DOHH2 (cell line): ENCODE measurements at regions not wholly inside any gene's neighbourhood (a gene's known extent, or its start where the extent isn't known, plus 50 kb on each side); places are given as distances from the start of the nearest gene placed in this dataset.

Experiments used
- H3F3A ChIP-seq: fragments of 200-600 bp; sonication (generic), shearing (Covaris generic); 2 replicates; pipeline ENCODE4 v1.6.0; 2016; ENCODE audit warnings: antibody characterized with exemption, mild to moderate bottlenecking; ENCODE audit not compliant: control insufficient read depth, insufficient read depth
- H3K27ac ChIP-seq: fragments of 200-600 bp; sonication (generic); 2 replicates; pipeline ENCODE4 v1.5.1; 2014; ENCODE audit warnings: low read depth, mild to moderate bottlenecking, low read length, moderate library complexity
- H3K27me3 ChIP-seq: fragments of 200-600 bp; sonication (generic); 2 replicates; pipeline ENCODE4 v1.6.1; 2014; ENCODE audit warnings: mild to moderate bottlenecking, low read length, mixed read lengths; ENCODE audit not compliant: control insufficient read depth
- H3K36me3 ChIP-seq: fragments of 200-600 bp; sonication (generic); 2 replicates; pipeline ENCODE4 v1.6.1; 2014; ENCODE audit warnings: mild to moderate bottlenecking, low read length, moderate library complexity, mixed read lengths; ENCODE audit not compliant: control insufficient read depth
- H3K4me1 ChIP-seq: fragments of 200-600 bp; sonication (generic); 2 replicates; pipeline ENCODE4 v1.6.1; 2014; ENCODE audit warnings: mild to moderate bottlenecking, low read length, mixed read lengths; ENCODE audit not compliant: control insufficient read depth
- H3K4me2 ChIP-seq: fragments of 200-600 bp; sonication (generic); 2 replicates; pipeline ENCODE4 v1.6.0; 2014; ENCODE audit warnings: mild to moderate bottlenecking, low read length, moderate library complexity
- H3K4me3 ChIP-seq: fragments of 200-600 bp; sonication (generic); 2 replicates; pipeline ENCODE4 v1.5.1; 2014; ENCODE audit warnings: mild to moderate bottlenecking, low read length, mixed read lengths
- H3K79me2 ChIP-seq: fragments of 200-600 bp; sonication (generic); 2 replicates; pipeline ENCODE4 v1.6.1; 2014; ENCODE audit warnings: mild to moderate bottlenecking, low read length, mixed read lengths; ENCODE audit not compliant: control insufficient read depth
- H3K9me2 ChIP-seq: fragments of 200-600 bp; sonication (generic); replicated peaks from 2 replicates; pipeline ENCODE4 v1.6.1; 2014; ENCODE audit warnings: mild to moderate bottlenecking, low read length, mixed read lengths; ENCODE audit not compliant: control insufficient read depth
- H3K9me3 ChIP-seq: fragments of 200-600 bp; sonication (generic); 2 replicates; pipeline ENCODE4 v1.6.1; 2014; ENCODE audit warnings: antibody characterized with exemption, low read length, mixed read lengths; ENCODE audit not compliant: control insufficient read depth, insufficient read depth
- H4K20me1 ChIP-seq: fragments of 200-600 bp; sonication (generic); 2 replicates; pipeline ENCODE4 v1.6.0; 2014; ENCODE audit warnings: low read depth, mild to moderate bottlenecking, antibody characterized with exemption, low read length, moderate library complexity; ENCODE audit not compliant: control insufficient read depth, insufficient read depth
- CTCF ChIP-seq: fragments of 200-600 bp; sonication (generic); IDR thresholded peaks from one replicate; pipeline ENCODE4 v1.5.1; 2014; ENCODE audit warnings: antibody characterized with exemption, mild to moderate bottlenecking, low read depth, low read length; ENCODE audit not compliant: poor library complexity, severe bottlenecking
- EZH2phosphoT487 ChIP-seq: fragments of 200-600 bp; sonication (generic); IDR thresholded peaks from 2 replicates; pipeline ENCODE4 v1.6.1; 2017; ENCODE audit warnings: borderline replicate concordance, mild to moderate bottlenecking, antibody characterized with exemption, low read length, moderate library complexity, mixed read lengths

GRCh38 chr10:89134963-89135362 is 72.2 kb downstream of the CH25H start:
- TF ChIP-seq EZH2phosphoT487 (no peak), CTCF (no peak)
- peaks cover 7% of the 10 kb centered on the region for H3K4me1 ChIP-seq
- no peaks in the 10 kb centered on the region for H4K20me1 ChIP-seq
- no peaks in the 10 kb centered on the region for H3K9me3 ChIP-seq
- no peaks in the 10 kb centered on the region for H3F3A ChIP-seq
- H3K79me2 ChIP-seq: no peaks in the 10 kb centered on the region
- no peak overlapping the region for H3K4me3 ChIP-seq
- no peaks in the 10 kb centered on the region for H3K9me2 ChIP-seq
- H3K27me3 ChIP-seq: no peaks in the 10 kb centered on the region
- H3K27ac ChIP-seq: no peak overlapping the region
- H3K36me3 ChIP-seq: no peaks in the 10 kb centered on the region
- H3K4me2 ChIP-seq: 0 out of 2 replicates have a peak overlapping the region, but pooled peaks have one; percentile 26

GRCh38 chr10:89129911-89130310 is 77.2 kb downstream of the CH25H start:
- Histone ChIP-seq H3K4me3 (no peak overlapping the region), H4K20me1 (no peaks in the 10 kb centered on the region), H3F3A (no peaks in the 10 kb centered on the region), H3K4me2 (no peak overlapping the region), H3K9me3 (no peaks in the 10 kb centered on the region), H3K9me2 (no peaks in the 10 kb centered on the region), H3K27me3 (no peaks in the 10 kb centered on the region), H3K4me1 (peaks cover 4% of the 10 kb centered on the region), H3K36me3 (no peaks in the 10 kb centered on the region), H3K27ac (no peak overlapping the region), H3K79me2 (no peaks in the 10 kb centered on the region)
- TF ChIP-seq EZH2phosphoT487 (no peak), CTCF (no peak)

DNA sequence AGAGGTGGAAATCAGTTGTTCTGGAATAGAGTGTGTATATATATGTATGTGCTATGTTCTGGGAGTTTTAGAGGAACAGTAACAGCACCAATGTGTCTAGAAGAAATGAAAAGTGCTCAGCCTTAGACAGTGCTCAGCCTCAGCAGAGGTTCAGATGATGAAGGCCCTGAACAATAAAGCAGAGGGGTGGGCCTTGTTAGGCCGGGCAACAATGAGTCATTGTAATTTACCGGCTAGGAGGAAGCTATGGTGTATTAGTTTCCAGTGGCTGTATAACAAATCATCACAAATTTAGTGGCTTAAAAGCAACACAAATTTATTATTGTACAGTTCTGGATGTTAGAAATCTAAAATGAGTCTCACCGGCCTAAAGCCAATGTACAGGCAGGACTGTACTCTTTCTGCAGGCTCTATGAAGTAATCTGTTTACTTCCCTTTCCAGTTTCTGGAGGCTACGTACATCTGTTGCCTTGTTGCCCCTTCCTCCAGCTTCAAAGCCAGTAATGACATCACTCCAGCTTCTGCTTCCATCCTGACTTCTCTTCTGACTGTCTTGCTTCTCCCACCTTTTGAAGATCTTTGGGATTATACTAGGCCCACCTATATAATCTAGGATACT is 84.6 kb downstream of the CH25H start:
- Histone ChIP-seq H3K79me2 (no peaks in the 10 kb centered on the region), H3K4me2 (no peak overlapping the region), H3K4me1 (peaks cover 6% of the 10 kb centered on the region; the same call in 1 of the 2 replicates), H3K27ac (no peak overlapping the region), H3F3A (no peaks in the 10 kb centered on the region), H3K9me3 (no peaks in the 10 kb centered on the region), H3K4me3 (no peak overlapping the region), H3K27me3 (peaks cover 6% of the 10 kb centered on the region), H3K9me2 (no peaks in the 10 kb centered on the region), H4K20me1 (no peaks in the 10 kb centered on the region), H3K36me3 (no peaks in the 10 kb centered on the region)
- TF ChIP-seq CTCF (no peak), EZH2phosphoT487 (no peak)
